ENCODE measurements at regions not wholly inside any gene's neighbourhood (a gene's known extent, or its start where the extent isn't known, plus 50 kb on each side); places are given as distances from the start of the nearest gene placed in this dataset.
A peak's percentile ranks its signal among the peaks of the same experiment; 100 is the strongest.

DNA sequence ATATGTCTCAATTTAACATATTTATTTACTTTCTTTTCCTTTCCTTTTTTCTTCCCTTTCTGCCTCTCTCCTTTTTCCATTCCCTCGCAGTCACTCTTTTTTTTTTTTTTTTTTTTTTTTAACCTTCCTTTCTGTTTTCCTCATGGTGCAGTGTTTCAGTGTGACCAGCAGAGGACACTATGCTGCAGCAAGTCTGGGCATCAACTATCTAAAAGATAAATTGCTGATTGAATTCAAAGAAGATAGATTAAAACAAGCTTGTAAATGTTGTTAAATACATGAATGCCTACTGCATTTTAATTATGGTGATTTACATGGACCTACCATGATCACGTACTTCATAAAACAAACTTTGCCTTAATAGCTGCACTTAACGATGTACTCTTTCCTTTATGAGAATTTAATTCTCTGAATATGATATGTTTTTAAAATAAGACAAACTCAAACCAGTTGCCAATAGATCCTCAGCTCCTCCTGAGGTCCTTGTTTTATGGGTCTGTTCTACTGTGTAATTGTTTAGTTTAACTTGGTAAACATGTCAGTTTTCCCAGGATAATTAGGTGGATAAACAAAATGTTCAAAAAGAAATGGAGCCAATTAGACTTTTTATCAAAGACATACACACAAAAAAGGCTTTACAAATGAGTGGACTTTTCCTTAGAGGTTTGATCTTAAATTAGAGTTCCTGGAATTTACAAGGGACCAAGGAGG is 101.0 kb upstream of the AGR3 start:
- intact Hi-C loops (cut with DNase I), result loop anchor here in 1 of 2 donors (10.0 kb wide), 1 partner anchor 312 kb away; the partner anchor contains the start of gene AHR
- DNase-seq, result peak in 6 of 7 donors; percentile 22 to 59 (median 32)
- WGBS, 4 donors, result 25 to 35% (median 30%) methylated on average over 3 of the region's 3 CpGs

DNA sequence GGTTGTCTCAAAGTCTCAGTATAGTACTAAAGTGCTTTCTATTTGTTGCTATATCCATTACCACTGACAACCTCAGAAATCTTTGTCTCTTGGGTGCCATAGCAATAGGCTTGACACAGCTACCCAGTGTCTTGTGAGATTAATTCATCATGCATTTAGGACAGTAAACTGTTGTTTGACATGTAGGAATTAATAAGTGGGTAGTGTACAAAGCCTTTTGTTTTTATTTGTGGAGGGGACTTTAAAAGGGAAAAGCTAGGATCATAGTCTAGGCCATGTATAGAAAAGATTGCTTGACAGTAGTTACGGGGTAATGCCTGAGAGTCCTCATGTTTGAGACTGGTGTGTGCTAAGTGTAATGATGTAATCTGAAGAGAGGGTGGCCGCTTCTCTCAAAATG is 102.6 kb upstream of the AGR3 start:
- Histone ChIP-seq H3K9me3 (replicated peaks in 1 of 3) (no peaks in the 10 kb centered on the region), H3K4me1 (replicated peaks in 1 of 2) (peaks cover 0 to 5% of the 10 kb centered on the region in 2 donors), H3K27me3 (no peaks in the 10 kb centered on the region), H3K4me3 (no peak overlapping the region), H3K36me3 (replicated peaks in 1 of 2) (no peaks in the 10 kb centered on the region), H3K27ac (no peak overlapping the region)
- TF ChIP-seq POLR2A (IDR thresholded peaks at IDR 0.05), result no peak
- TF ChIP-seq, protein P1, sequence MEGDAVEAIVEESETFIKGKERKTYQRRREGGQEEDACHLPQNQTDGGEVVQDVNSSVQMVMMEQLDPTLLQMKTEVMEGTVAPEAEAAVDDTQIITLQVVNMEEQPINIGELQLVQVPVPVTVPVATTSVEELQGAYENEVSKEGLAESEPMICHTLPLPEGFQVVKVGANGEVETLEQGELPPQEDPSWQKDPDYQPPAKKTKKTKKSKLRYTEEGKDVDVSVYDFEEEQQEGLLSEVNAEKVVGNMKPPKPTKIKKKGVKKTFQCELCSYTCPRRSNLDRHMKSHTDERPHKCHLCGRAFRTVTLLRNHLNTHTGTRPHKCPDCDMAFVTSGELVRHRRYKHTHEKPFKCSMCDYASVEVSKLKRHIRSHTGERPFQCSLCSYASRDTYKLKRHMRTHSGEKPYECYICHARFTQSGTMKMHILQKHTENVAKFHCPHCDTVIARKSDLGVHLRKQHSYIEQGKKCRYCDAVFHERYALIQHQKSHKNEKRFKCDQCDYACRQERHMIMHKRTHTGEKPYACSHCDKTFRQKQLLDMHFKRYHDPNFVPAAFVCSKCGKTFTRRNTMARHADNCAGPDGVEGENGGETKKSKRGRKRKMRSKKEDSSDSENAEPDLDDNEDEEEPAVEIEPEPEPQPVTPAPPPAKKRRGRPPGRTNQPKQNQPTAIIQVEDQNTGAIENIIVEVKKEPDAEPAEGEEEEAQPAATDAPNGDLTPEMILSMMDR (IDR thresholded peaks at IDR 0.05), result no peak
- WGBS, 4 donors, result 92 to 100% (median 94%) methylated on average over 2 of the region's 2 CpGs
- no peak for DNase-seq
- intact Hi-C loops (cut with DNase I), result loop anchor here in 1 of 2 donors (10.0 kb wide), 1 partner anchor 310 kb away; the partner anchor contains the start of gene AHR

More for the DNA sequence above, 101.0 kb upstream of the AGR3 start:
- Histone ChIP-seq H3K27ac (no peak overlapping the region), H3K4me1 (replicated peaks in 1 of 2) (peaks cover 0 to 4% of the 10 kb centered on the region in 2 donors), H3K27me3 (no peaks in the 10 kb centered on the region), H3K9me3 (replicated peaks in 1 of 3) (no peaks in the 10 kb centered on the region), H3K4me3 (no peak overlapping the region), H3K36me3 (replicated peaks in 1 of 2) (no peaks in the 10 kb centered on the region)
- no peak for TF ChIP-seq POLR2A (IDR thresholded peaks at IDR 0.05)
- TF ChIP-seq, protein P1 (IDR thresholded peaks at IDR 0.05), result peak; percentile 80 to 100 (median 90)

DNA sequence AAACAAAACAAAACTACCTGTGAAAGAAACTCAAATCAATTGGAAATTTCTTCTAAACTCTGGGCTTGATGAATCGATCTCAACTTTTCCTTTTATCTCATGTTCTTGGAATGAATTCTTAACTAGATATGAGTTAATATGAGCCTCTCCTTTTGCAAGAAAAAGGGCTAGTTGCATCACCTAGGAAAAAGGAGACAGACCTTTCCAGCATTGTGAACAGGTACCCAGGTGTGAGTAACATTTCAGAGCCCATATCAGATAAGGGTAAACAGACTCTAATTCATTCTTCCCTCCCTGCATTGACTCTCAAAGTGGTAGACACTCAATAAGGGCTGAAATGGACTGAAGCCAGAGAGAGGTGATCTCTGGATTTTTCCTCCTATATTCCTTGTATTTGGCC is 103.8 kb upstream of the AGR3 start:
- H3K4me1 ChIP-seq (replicated peaks in 1 of 2), result peaks cover 0 to 14% of the 10 kb centered on the region in 2 donors
- no peaks in the 10 kb centered on the region for H3K36me3 ChIP-seq (replicated peaks in 1 of 2)
- H3K9me3 ChIP-seq (replicated peaks in 1 of 3), result no peaks in the 10 kb centered on the region
- TF ChIP-seq POLR2A (IDR thresholded peaks at IDR 0.05), result no peak
- TF ChIP-seq, protein P1 (IDR thresholded peaks at IDR 0.05), result no peak
- DNase-seq, result no peak
- intact Hi-C loops (cut with DNase I), result loop anchor here in 1 of 2 donors (10.0 kb wide), 1 partner anchor 309 kb away; the partner anchor contains the start of gene AHR
- H3K27ac ChIP-seq, result no peak overlapping the region
- H3K27me3 ChIP-seq, result no peaks in the 10 kb centered on the region
- 75 to 94% (median 91%) methylated on average over 1 of the region's 1 CpG for WGBS, 4 donors
- no peak overlapping the region for H3K4me3 ChIP-seq

DNA sequence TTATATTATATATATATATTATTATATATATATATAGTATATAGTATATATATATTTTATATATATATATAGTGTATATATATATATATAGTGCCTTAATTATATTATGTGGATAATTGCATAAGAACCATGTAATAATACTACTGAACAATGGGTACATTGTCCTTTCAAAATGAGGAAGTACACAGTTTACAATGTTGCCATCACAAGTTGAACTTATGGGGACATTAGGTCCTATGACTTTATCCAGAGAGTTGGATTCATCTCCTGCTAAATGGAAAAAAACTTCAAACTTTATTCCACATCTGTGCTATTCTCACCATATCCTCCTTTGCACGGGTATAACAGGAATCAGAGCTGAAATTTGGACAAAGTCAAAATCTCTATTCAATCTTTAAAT is 105.0 kb upstream of the AGR3 start:
- DNase-seq, result no peak
- no peaks in the 10 kb centered on the region for H3K27me3 ChIP-seq
- intact Hi-C loops (cut with DNase I), result loop anchor here in 1 of 2 donors (10.0 kb wide), 1 partner anchor 308 kb away; the partner anchor contains the start of gene AHR
- 82 to 93% (median 89%) methylated on average over 1 of the region's 1 CpG for WGBS, 4 donors
- H3K36me3 ChIP-seq (replicated peaks in 1 of 2), result no peaks in the 10 kb centered on the region
- no peaks in the 10 kb centered on the region for H3K9me3 ChIP-seq (replicated peaks in 1 of 3)
- H3K27ac ChIP-seq, result no peak overlapping the region
- H3K4me3 ChIP-seq, result no peak overlapping the region
- no peak for TF ChIP-seq POLR2A (IDR thresholded peaks at IDR 0.05)
- TF ChIP-seq, protein P1 (IDR thresholded peaks at IDR 0.05), result no peak
- H3K4me1 ChIP-seq (replicated peaks in 1 of 2), result peaks cover 0 to 14% of the 10 kb centered on the region in 2 donors

Measured in adrenal gland (tissue), 9 donors.